ENCODE measurements at regions not wholly inside any gene's neighbourhood (a gene's known extent, or its start where the extent isn't known, plus 50 kb on each side); places are given as distances from the start of the nearest gene placed in this dataset.

- DNase-seq (ENCODE audit: low spot score), result no peak
- WGBS (ENCODE audit: low lambda C conversion rate), result 14% methylated on average over 9 of the region's 9 CpGs
- Histone ChIP-seq H3K4me1 (ENCODE audit: insufficient read depth, low read length) (no peaks in the 10 kb centered on the region), H3K36me3 (replicated peaks in 1 of 2; ENCODE audit: control insufficient read depth in 1 of 2, insufficient read depth in 2 of 2, low read length in 2 of 2) (no peaks in the 10 kb centered on the region), H2AFZ (ENCODE audit: low read length) (no peak overlapping the region), H3K4me3 (replicated peaks in 1 of 3; ENCODE audit: insufficient read depth in 1 of 3, low read depth in 2 of 3, low read length in 3 of 3) (no peak overlapping the region), H3K27ac (ENCODE audit: extremely low read length, insufficient read depth, low read length) (no peak overlapping the region), H3K27me3 (ENCODE audit: control insufficient read depth in 1 of 2, insufficient read depth in 2 of 2, low read length in 2 of 2) (peaks cover 4 to 12% of the 10 kb centered on the region in 2 experiments; a peak in 4 of 5 replicates), H3K4me2 (ENCODE audit: low read depth, low read length) (no peak overlapping the region), H3K79me2 (ENCODE audit: insufficient read depth, low read length) (no peaks in the 10 kb centered on the region), H3K9ac (ENCODE audit: insufficient read depth, low read depth, low read length) (no peak overlapping the region), H4K20me1 (ENCODE audit: insufficient read depth, low read length) (no peaks in the 10 kb centered on the region), H3K9me3 (ENCODE audit: low read length) (no peaks in the 10 kb centered on the region)
- in situ Hi-C loops (cut with HindIII; ENCODE audit: extremely low pct_ligation_motif_present, low pct_unique_long_range_greater_than_20kb), result no loop called here
- ATAC-seq, result no peak
- ChIA-PET POLR2A (no interaction called here), CTCF (ENCODE audit: low intra/inter-chr PET ratio, low total read pairs) (no interaction called here)
- BruUV-seq (replicated peaks), result no TSS peak
- intact Hi-C loops (cut with micrococcal nuclease; ENCODE audit: unreplicated experiment), result no loop called here
- FAIRE-seq, result no peak
- TF ChIP-seq ATF7 (IDR thresholded peaks at IDR 0.05) (peak; percentile 98), ATF7 (CRISPR knock-in tag; IDR thresholded peaks at IDR 0.05) (no peak), CREB1 (IDR thresholded peaks at IDR 0.05) (peak; percentile 97), CREB1 (CRISPR knock-in tag; IDR thresholded peaks at IDR 0.05) (no peak), REPIN1 (CRISPR knock-in tag; IDR thresholded peaks at IDR 0.05; ENCODE audit: borderline replicate concordance, low read depth) (no peak)
These were observed 490.2 kb upstream of the B3GAT1 start for GRCh38 chr11:134901955-134902918.

DNA sequence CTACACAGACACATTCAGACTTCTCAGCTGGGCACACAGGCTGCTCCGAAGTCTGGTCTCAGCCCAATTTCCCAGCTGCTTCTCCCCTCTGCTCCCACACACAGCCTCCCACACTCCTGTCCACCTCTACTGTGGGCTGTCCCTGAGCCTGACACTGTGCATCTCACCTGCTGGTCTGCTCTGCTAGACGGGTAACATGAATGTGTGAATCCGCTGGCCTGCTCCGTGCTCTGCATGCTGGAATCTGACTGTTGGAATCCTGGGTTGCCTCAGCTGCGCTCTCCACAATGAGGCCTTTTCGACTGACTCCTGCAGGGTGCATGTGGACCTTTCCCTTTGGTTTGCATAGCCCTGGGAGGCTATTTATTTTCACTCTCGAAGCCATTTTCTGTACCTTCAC, 489.5 kb upstream of the B3GAT1 start:
- Histone ChIP-seq H3K4me3 (replicated peaks in 1 of 3; ENCODE audit: insufficient read depth in 1 of 3, low read depth in 2 of 3, low read length in 3 of 3) (no peak overlapping the region), H3K4me2 (ENCODE audit: low read depth, low read length) (no peak overlapping the region), H3K27me3 (ENCODE audit: control insufficient read depth in 1 of 2, insufficient read depth in 2 of 2, low read length in 2 of 2) (peaks cover 4 to 11% of the 10 kb centered on the region in 2 experiments; a peak in 4 of 5 replicates), H3K9me3 (ENCODE audit: low read length) (no peaks in the 10 kb centered on the region), H3K27ac (ENCODE audit: extremely low read length, insufficient read depth, low read length) (no peak overlapping the region), H3K79me2 (ENCODE audit: insufficient read depth, low read length) (no peaks in the 10 kb centered on the region), H3K4me1 (ENCODE audit: insufficient read depth, low read length) (no peaks in the 10 kb centered on the region), H3K36me3 (replicated peaks in 1 of 2; ENCODE audit: control insufficient read depth in 1 of 2, insufficient read depth in 2 of 2, low read length in 2 of 2) (no peaks in the 10 kb centered on the region), H3K9ac (ENCODE audit: insufficient read depth, low read depth, low read length) (no peak overlapping the region), H4K20me1 (ENCODE audit: insufficient read depth, low read length) (no peaks in the 10 kb centered on the region), H2AFZ (ENCODE audit: low read length) (no peak overlapping the region)
- no TSS peak for BruUV-seq (replicated peaks)
- DNase-seq (ENCODE audit: low spot score), result no peak
- POLR2A ChIA-PET, result no interaction called here
- no peak for FAIRE-seq
- no peak; the same call in 2 of the 3 replicates for ATAC-seq
- in situ Hi-C loops (cut with HindIII; ENCODE audit: extremely low pct_ligation_motif_present, low pct_unique_long_range_greater_than_20kb) (no loop called here), intact Hi-C loops (cut with micrococcal nuclease; ENCODE audit: unreplicated experiment) (no loop called here)
- 2% methylated on average over 7 of the region's 7 CpGs for WGBS (ENCODE audit: low lambda C conversion rate)
- no peak for TF ChIP-seq GATA4 (IDR thresholded peaks at IDR 0.05; ENCODE audit: borderline replicate concordance, low read depth)
- CTCF ChIA-PET (ENCODE audit: low intra/inter-chr PET ratio, low total read pairs), result no interaction called here
